ENCODE measurements at regions not wholly inside any gene's neighbourhood (a gene's known extent, or its start where the extent isn't known, plus 50 kb on each side); places are given as distances from the start of the nearest gene placed in this dataset.

DNA sequence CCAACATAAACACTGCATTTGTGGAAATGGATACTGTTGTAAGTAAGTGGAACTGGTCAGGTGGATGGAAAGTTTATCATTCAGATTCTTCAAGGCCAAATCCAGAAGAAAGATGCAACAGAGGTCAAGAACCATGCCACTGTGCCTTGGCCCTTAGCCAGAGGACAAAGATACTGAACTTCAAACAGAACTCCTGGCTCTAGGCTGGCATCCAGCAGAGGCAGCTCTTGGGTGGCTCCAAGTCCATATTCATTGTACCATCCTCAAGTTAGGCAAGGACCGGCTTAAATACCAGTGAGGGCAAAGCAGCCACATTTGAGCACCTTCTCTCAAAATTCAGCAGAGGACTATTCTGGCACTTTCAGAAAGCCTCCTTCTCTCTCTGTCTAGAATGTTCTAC is 53.2 kb downstream of the DNAAF9 start:
- no peak for TF ChIP-seq POLR2A (IDR thresholded peaks at IDR 0.05)
- TF ChIP-seq, protein P1, sequence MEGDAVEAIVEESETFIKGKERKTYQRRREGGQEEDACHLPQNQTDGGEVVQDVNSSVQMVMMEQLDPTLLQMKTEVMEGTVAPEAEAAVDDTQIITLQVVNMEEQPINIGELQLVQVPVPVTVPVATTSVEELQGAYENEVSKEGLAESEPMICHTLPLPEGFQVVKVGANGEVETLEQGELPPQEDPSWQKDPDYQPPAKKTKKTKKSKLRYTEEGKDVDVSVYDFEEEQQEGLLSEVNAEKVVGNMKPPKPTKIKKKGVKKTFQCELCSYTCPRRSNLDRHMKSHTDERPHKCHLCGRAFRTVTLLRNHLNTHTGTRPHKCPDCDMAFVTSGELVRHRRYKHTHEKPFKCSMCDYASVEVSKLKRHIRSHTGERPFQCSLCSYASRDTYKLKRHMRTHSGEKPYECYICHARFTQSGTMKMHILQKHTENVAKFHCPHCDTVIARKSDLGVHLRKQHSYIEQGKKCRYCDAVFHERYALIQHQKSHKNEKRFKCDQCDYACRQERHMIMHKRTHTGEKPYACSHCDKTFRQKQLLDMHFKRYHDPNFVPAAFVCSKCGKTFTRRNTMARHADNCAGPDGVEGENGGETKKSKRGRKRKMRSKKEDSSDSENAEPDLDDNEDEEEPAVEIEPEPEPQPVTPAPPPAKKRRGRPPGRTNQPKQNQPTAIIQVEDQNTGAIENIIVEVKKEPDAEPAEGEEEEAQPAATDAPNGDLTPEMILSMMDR (IDR thresholded peaks at IDR 0.05), result no peak
- TF ChIP-seq POLR2AphosphoS5 (IDR thresholded peaks at IDR 0.05; ENCODE audit: insufficient read depth in 1 of 2, low read depth in 1 of 2), result no peak
- no peak for DNase-seq (ENCODE audit: extremely low spot score in 2 of 2)
- H3K27me3 ChIP-seq, result no peaks in the 10 kb centered on the region
- peaks cover 0 to 7% of the 10 kb centered on the region in 2 donors for H3K36me3 ChIP-seq
- H3K4me1 ChIP-seq, result no peaks in the 10 kb centered on the region
- H3K9me3 ChIP-seq, result no peaks in the 10 kb centered on the region
- H3K27ac ChIP-seq, result no peak overlapping the region
- intact Hi-C loops (cut with DNase I), result no loop called here
- H3K4me3 ChIP-seq, result no peak overlapping the region

DNA sequence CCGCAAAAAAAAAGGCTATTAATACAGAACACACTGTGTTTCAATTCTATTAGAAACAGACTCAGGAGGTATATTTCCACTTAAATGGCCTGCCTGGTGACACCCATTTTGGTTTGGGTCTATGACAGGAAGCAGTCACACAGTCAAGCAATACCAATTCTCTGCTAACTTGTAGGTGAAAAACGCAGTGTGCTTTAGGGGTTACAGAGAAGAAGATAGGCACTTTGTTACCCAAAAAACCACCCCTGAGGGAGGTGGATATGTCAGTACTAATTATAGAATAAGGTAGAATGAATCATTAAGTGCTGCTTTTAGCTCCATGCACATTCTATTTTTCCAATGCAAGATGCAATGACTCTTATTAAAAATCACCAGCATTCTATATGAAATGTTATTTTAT is 53.8 kb downstream of the DNAAF9 start:
- Histone ChIP-seq H3K27ac (no peak overlapping the region), H3K36me3 (peaks cover 0 to 8% of the 10 kb centered on the region in 2 donors)

DNA sequence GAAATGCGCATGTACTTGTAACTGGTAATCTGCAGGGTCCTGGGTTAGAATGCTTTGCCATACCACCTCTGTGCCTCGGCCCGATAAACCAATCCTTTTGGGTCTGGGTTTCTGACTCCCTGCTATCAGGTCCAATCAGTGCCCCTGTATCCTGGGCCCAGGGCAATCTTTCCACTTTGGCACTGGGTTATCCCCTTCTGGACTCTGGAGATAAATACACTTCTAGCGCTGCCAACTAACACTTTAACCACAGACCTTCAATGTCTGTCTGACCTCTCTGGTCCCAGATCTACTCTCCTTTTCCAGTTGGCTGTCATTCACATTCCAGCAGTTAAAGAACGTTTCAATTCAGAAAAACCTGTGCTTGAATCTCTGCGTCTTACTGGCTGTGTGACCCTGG is 55.3 kb downstream of the DNAAF9 start:
- no peaks in the 10 kb centered on the region for H3K9me3 ChIP-seq
- no peak for TF ChIP-seq POLR2AphosphoS5 (IDR thresholded peaks at IDR 0.05; ENCODE audit: insufficient read depth in 1 of 2, low read depth in 1 of 2)
- H3K36me3 ChIP-seq, result peaks cover 3 to 22% of the 10 kb centered on the region in 2 donors
- no peaks in the 10 kb centered on the region for H3K4me1 ChIP-seq
- no peak for DNase-seq (ENCODE audit: extremely low spot score in 2 of 2)
- intact Hi-C loops (cut with DNase I), result no loop called here
- no peak overlapping the region for H3K27ac ChIP-seq
- no peaks in the 10 kb centered on the region for H3K27me3 ChIP-seq
- H3K4me3 ChIP-seq, result no peak overlapping the region

More for the DNA sequence above, 53.8 kb downstream of the DNAAF9 start:
- Histone ChIP-seq H3K27me3 (no peaks in the 10 kb centered on the region), H3K9me3 (no peaks in the 10 kb centered on the region), H3K4me3 (no peak overlapping the region), H3K4me1 (no peaks in the 10 kb centered on the region)
- DNase-seq (ENCODE audit: extremely low spot score in 2 of 2), result no peak
- intact Hi-C loops (cut with DNase I), result no loop called here
- TF ChIP-seq, protein P1 (IDR thresholded peaks at IDR 0.05), result no peak
- TF ChIP-seq POLR2AphosphoS5 (IDR thresholded peaks at IDR 0.05; ENCODE audit: insufficient read depth in 1 of 2, low read depth in 1 of 2), result no peak
- TF ChIP-seq POLR2A (IDR thresholded peaks at IDR 0.05), result no peak

GRCh38 chr20:3350422-3350821 is 57.0 kb downstream of the DNAAF9 start:
- TF ChIP-seq, protein P1 (IDR thresholded peaks at IDR 0.05), result no peak
- no peak for TF ChIP-seq POLR2A (IDR thresholded peaks at IDR 0.05)
- no peak for TF ChIP-seq POLR2AphosphoS5 (IDR thresholded peaks at IDR 0.05; ENCODE audit: insufficient read depth in 1 of 2, low read depth in 1 of 2)
- Histone ChIP-seq H3K27ac (no peak overlapping the region), H3K9me3 (no peaks in the 10 kb centered on the region), H3K4me1 (no peaks in the 10 kb centered on the region), H3K36me3 (peaks cover 3 to 32% of the 10 kb centered on the region in 2 donors), H3K27me3 (no peaks in the 10 kb centered on the region), H3K4me3 (no peak overlapping the region)
- intact Hi-C loops (cut with DNase I), result no loop called here
- no peak for DNase-seq (ENCODE audit: extremely low spot score in 2 of 2)

GRCh38 chr20:3349786-3350185 is 57.7 kb downstream of the DNAAF9 start:
- Histone ChIP-seq H3K27ac (no peak overlapping the region), H3K4me1 (no peaks in the 10 kb centered on the region), H3K4me3 (no peak overlapping the region), H3K9me3 (no peaks in the 10 kb centered on the region), H3K36me3 (peaks cover 3 to 37% of the 10 kb centered on the region in 2 donors), H3K27me3 (no peaks in the 10 kb centered on the region)
- intact Hi-C loops (cut with DNase I), result no loop called here
- no peak for DNase-seq (ENCODE audit: extremely low spot score in 2 of 2)
- TF ChIP-seq POLR2A (IDR thresholded peaks at IDR 0.05) (no peak), POLR2AphosphoS5 (IDR thresholded peaks at IDR 0.05; ENCODE audit: insufficient read depth in 1 of 2, low read depth in 1 of 2) (no peak)
- TF ChIP-seq, protein P1 (IDR thresholded peaks at IDR 0.05), result no peak

Data from vagina (tissue), 2 donors.